GM19351 (cell line): ENCODE measurements at regions not wholly inside any gene's neighbourhood (a gene's known extent, or its start where the extent isn't known, plus 50 kb on each side); places are given as distances from the start of the nearest gene placed in this dataset.
"Not testable (repeated sequence)": the region's sequence is repeated elsewhere in the genome, so short reads cannot be mapped to it uniquely, and the experiment has no call there.

Experiments
- ATAC-seq: cut with Tn5 transposase; IDR thresholded peaks from one replicate; pipeline ENCODE4 v1.9.1; 2021; ENCODE audit warnings: mild to moderate bottlenecking, moderate library complexity; ENCODE audit not compliant: unreplicated experiment

GRCh38 chr10:4403638-4404252 is 422.3 kb upstream of the AKR1E2 start:
- ATAC-seq = no peak

GRCh38 chr10:4401080-4401479 is 424.9 kb upstream of the AKR1E2 start:
- ATAC-seq = not testable (repeated sequence)

GRCh38 chr10:4399556-4399955 is 426.5 kb upstream of the AKR1E2 start:
- no peak for ATAC-seq

GRCh38 chr10:4398602-4399001 is 427.4 kb upstream of the AKR1E2 start:
- ATAC-seq = no peak

- ATAC-seq = no peak
Measured at GRCh38 chr10:4397337-4397736, 428.7 kb upstream of the AKR1E2 start.

- ATAC-seq = no peak
Measured at GRCh38 chr10:4396401-4397283, 429.4 kb upstream of the AKR1E2 start.

- no peak for ATAC-seq
Measured at GRCh38 chr10:4395731-4396130, 430.3 kb upstream of the AKR1E2 start.

GRCh38 chr10:4394455-4394854 is 431.6 kb upstream of the AKR1E2 start:
- not testable (repeated sequence) for ATAC-seq

- no peak for ATAC-seq
Measured at GRCh38 chr10:4391683-4392082, 434.3 kb upstream of the AKR1E2 start.

- ATAC-seq = no peak
Measured at GRCh38 chr10:4390219-4390618, 435.8 kb upstream of the AKR1E2 start.

GRCh38 chr10:4385231-4385870 is 440.7 kb upstream of the AKR1E2 start:
- ATAC-seq = no peak

- ATAC-seq = no peak
Measured at GRCh38 chr10:4384245-4384644, 441.8 kb upstream of the AKR1E2 start.

GRCh38 chr10:4383651-4384098 is 442.3 kb upstream of the AKR1E2 start:
- no peak for ATAC-seq

- ATAC-seq = no peak
Measured at GRCh38 chr10:4382811-4383210, 443.2 kb upstream of the AKR1E2 start.

GRCh38 chr10:4373612-4374011 is 452.4 kb upstream of the AKR1E2 start:
- no peak for ATAC-seq

- ATAC-seq = no peak
Measured at GRCh38 chr10:4373098-4373497, 452.9 kb upstream of the AKR1E2 start.

- no peak for ATAC-seq
Measured at GRCh38 chr10:4372601-4373000, 453.4 kb upstream of the AKR1E2 start.

- no peak for ATAC-seq
Measured at GRCh38 chr10:4371691-4372295, 454.2 kb upstream of the AKR1E2 start.

GRCh38 chr10:4370376-4370775 is 455.6 kb upstream of the AKR1E2 start:
- no peak for ATAC-seq

GRCh38 chr10:4361581-4361980 is 464.4 kb upstream of the AKR1E2 start:
- no peak for ATAC-seq

GRCh38 chr10:4359003-4359402 is 467.0 kb upstream of the AKR1E2 start:
- ATAC-seq = no peak
